Endothelial cell of hepatic sinusoid (primary cell): ENCODE measurements at regions not wholly inside any gene's neighbourhood (a gene's known extent, or its start where the extent isn't known, plus 50 kb on each side); places are given as distances from the start of the nearest gene placed in this dataset.
"Not testable (repeated sequence)": the region's sequence is repeated elsewhere in the genome, so short reads cannot be mapped to it uniquely, and the experiment has no call there.

Experiments
- in situ Hi-C: cut with HindIII; loops from 2 replicates; pipeline ENCODE4 v1.10.0; 2017; ENCODE audit warnings: low sequenced_read_pairs

GRCh38 chr2:239666855-239667376 is 266.1 kb upstream of the HDAC4 start:
- in situ Hi-C loops, result no loop called here

GRCh38 chr2:239666053-239666854 is 265.4 kb upstream of the HDAC4 start:
- in situ Hi-C loops, result no loop called here

GRCh38 chr2:239664216-239664810 is 263.5 kb upstream of the HDAC4 start:
- in situ Hi-C loops, result no loop called here

GRCh38 chr2:239663364-239663924 is 262.6 kb upstream of the HDAC4 start:
- in situ Hi-C loops, result no loop called here

GRCh38 chr2:239662413-239663120 is 261.7 kb upstream of the HDAC4 start:
- in situ Hi-C loops, result no loop called here

- in situ Hi-C loops, result no loop called here
These were observed 260.8 kb upstream of the HDAC4 start for GRCh38 chr2:239661334-239662312.

GRCh38 chr2:239660390-239661230 is 259.8 kb upstream of the HDAC4 start:
- in situ Hi-C loops, result no loop called here

GRCh38 chr2:239657992-239658391 is 257.2 kb upstream of the HDAC4 start:
- in situ Hi-C loops, result no loop called here

- in situ Hi-C loops, result no loop called here
These were observed 256.4 kb upstream of the HDAC4 start for GRCh38 chr2:239657236-239657635.

- in situ Hi-C loops, result no loop called here
These were observed 253.4 kb upstream of the HDAC4 start for GRCh38 chr2:239654266-239654665.

GRCh38 chr2:239651859-239652258 is 251.0 kb upstream of the HDAC4 start:
- in situ Hi-C loops, result no loop called here

- in situ Hi-C loops, result no loop called here
These were observed 249.9 kb upstream of the HDAC4 start for GRCh38 chr2:239650674-239651073.

- in situ Hi-C loops, result no loop called here
These were observed 248.5 kb upstream of the HDAC4 start for GRCh38 chr2:239649309-239649708.

GRCh38 chr2:239648607-239649006 is 247.8 kb upstream of the HDAC4 start:
- in situ Hi-C loops, result no loop called here

- in situ Hi-C loops, result no loop called here
These were observed 246.4 kb upstream of the HDAC4 start for GRCh38 chr2:239647052-239647819.

GRCh38 chr2:239646184-239646583 is 245.4 kb upstream of the HDAC4 start:
- in situ Hi-C loops, result no loop called here

GRCh38 chr2:239644594-239644993 is 243.8 kb upstream of the HDAC4 start:
- in situ Hi-C loops, result not testable (repeated sequence)

GRCh38 chr2:239644011-239644410 is 243.2 kb upstream of the HDAC4 start:
- in situ Hi-C loops, result no loop called here
